Smooth muscle cell (in vitro differentiated cells): ENCODE measurements at regions not wholly inside any gene's neighbourhood (a gene's known extent, or its start where the extent isn't known, plus 50 kb on each side); places are given as distances from the start of the nearest gene placed in this dataset.

Experiments used
- DNase-seq: peaks from one replicate; lab custom pipeline; 2025; ENCODE audit not compliant: unreplicated experiment; lab: John Stamatoyannopoulos, UW
- H2AFZ ChIP-seq: fragments of 200-600 bp; sonication (generic); 2 replicates; pipeline ENCODE4 v1.6.0; 2016; ENCODE audit warnings: antibody characterized with exemption, low read depth, mild to moderate bottlenecking
- H3F3A ChIP-seq: fragments of 200-600 bp; sonication (generic); 2 replicates; pipeline ENCODE4 v1.6.0; 2017; ENCODE audit warnings: antibody characterized with exemption, low read depth
- H3K27ac ChIP-seq: fragments of 200-600 bp; sonication (generic); 2 replicates; pipeline ENCODE4 v1.5.1; 2016; ENCODE audit warnings: low read depth, mild to moderate bottlenecking
- H3K27me3 ChIP-seq: fragments of 200-600 bp; sonication (generic); 2 replicates; pipeline ENCODE4 v1.6.1; 2016; ENCODE audit warnings: low read depth, mild to moderate bottlenecking
- H3K36me3 ChIP-seq: fragments of 200-600 bp; sonication (generic); 2 replicates; pipeline ENCODE4 v1.5.1; 2016; ENCODE audit warnings: low read depth
- H3K4me1 ChIP-seq: fragments of 200-600 bp; sonication (generic); 2 replicates; pipeline ENCODE4 v1.5.1; 2016; ENCODE audit warnings: low read depth
- H3K4me2 ChIP-seq: fragments of 200-600 bp; sonication (generic); 2 replicates; pipeline ENCODE4 v1.6.0; 2016; ENCODE audit warnings: mild to moderate bottlenecking
- H3K4me3 ChIP-seq: fragments of 200-600 bp; sonication (generic); 2 replicates; pipeline ENCODE4 v1.5.1; 2016; ENCODE audit warnings: mild to moderate bottlenecking
- H3K79me2 ChIP-seq: fragments of 200-600 bp; sonication (generic); 2 replicates; pipeline ENCODE4 v1.6.0; 2016; ENCODE audit warnings: low read depth, mild to moderate bottlenecking
- H3K9ac ChIP-seq: fragments of 200-600 bp; sonication (generic); 2 replicates; pipeline ENCODE4 v1.6.0; 2016; ENCODE audit warnings: low read depth
- H3K9me3 ChIP-seq: fragments of 200-600 bp; sonication (generic); replicated peaks from 2 replicates; pipeline ENCODE4 v1.5.1; 2016; ENCODE audit warnings: low read depth
- H4K20me1 ChIP-seq: fragments of 200-600 bp; sonication (generic); 2 replicates; pipeline ENCODE4 v1.6.0; 2016; ENCODE audit warnings: low read depth
- WGBS: methylation state at CpG from one replicate; pipeline ENCODE4 v1.1.7; 2016; ENCODE audit warnings: low lambda C conversion rate; 5-methylcytosine and 5-hydroxymethylcytosine counted together
- TF ChIP-seq, protein P1 (sequence below): fragments of 200-600 bp; sonication (generic); IDR thresholded peaks from 2 replicates; pipeline ENCODE4 v1.5.1; 2017; ENCODE audit warnings: borderline replicate concordance, mild to moderate bottlenecking, antibody characterized with exemption; ENCODE audit not compliant: insufficient read depth, poor library complexity, severe bottlenecking

DNA sequence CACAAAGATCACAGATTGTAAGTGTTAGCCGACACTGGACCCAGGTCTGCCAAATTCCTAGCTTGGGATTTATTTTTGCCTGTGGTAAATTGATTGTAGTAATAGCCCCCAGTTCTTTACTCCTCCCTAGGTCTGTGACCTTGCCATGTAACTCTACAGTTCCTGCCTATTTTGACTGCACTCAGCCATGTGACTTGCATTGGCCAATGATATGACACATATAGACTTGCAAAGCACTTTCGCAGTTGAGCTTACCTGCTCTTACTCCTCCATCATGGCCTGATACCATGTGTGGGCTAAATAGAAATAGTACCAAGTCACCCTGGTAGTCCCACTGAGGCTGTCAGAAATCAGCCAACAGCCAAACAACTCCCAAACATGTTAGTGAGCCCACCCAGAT, 240.3 kb downstream of the DUSP6 start:
- Histone ChIP-seq H2AFZ (no peak overlapping the region), H3K79me2 (no peaks in the 10 kb centered on the region), H3K9me3 (no peaks in the 10 kb centered on the region), H3K4me3 (no peak overlapping the region), H3K27me3 (no peaks in the 10 kb centered on the region), H3F3A (no peaks in the 10 kb centered on the region), H3K36me3 (no peaks in the 10 kb centered on the region), H3K27ac (no peak overlapping the region), H3K4me2 (no peak overlapping the region), H4K20me1 (no peaks in the 10 kb centered on the region), H3K4me1 (no peaks in the 10 kb centered on the region), H3K9ac (no peak overlapping the region)
- no peak for DNase-seq
- 98% methylated on average over 2 of the region's 2 CpGs for WGBS
- TF ChIP-seq, protein P1, sequence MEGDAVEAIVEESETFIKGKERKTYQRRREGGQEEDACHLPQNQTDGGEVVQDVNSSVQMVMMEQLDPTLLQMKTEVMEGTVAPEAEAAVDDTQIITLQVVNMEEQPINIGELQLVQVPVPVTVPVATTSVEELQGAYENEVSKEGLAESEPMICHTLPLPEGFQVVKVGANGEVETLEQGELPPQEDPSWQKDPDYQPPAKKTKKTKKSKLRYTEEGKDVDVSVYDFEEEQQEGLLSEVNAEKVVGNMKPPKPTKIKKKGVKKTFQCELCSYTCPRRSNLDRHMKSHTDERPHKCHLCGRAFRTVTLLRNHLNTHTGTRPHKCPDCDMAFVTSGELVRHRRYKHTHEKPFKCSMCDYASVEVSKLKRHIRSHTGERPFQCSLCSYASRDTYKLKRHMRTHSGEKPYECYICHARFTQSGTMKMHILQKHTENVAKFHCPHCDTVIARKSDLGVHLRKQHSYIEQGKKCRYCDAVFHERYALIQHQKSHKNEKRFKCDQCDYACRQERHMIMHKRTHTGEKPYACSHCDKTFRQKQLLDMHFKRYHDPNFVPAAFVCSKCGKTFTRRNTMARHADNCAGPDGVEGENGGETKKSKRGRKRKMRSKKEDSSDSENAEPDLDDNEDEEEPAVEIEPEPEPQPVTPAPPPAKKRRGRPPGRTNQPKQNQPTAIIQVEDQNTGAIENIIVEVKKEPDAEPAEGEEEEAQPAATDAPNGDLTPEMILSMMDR, result no peak

DNA sequence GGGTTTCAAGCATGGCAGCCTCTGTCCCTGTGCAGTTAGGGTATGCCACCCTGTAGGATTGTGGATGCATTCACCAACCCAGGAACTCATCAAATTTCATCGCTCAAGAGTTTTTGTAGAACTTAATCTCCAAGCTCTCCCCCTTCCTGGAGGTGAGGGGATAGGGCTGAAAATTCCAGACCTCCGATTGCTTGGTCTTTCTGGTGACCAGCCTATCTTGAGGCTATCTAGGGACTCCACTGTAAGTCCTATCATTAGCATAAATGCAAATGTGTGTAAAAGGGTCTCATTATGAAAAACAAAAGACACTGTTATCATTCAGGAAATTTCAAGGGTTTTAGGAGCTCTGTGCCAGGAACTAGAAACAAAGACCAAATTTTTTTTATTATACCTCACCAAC, 244.0 kb downstream of the DUSP6 start:
- H3K4me2 ChIP-seq, result no peak overlapping the region
- H4K20me1 ChIP-seq, result no peaks in the 10 kb centered on the region
- no peak for DNase-seq
- TF ChIP-seq, protein P1, result no peak
- no peaks in the 10 kb centered on the region for H3K79me2 ChIP-seq
- 94% methylated on average over 2 of the region's 2 CpGs for WGBS
- H3K4me1 ChIP-seq, result no peaks in the 10 kb centered on the region
- no peaks in the 10 kb centered on the region for H3F3A ChIP-seq
- no peaks in the 10 kb centered on the region for H3K9me3 ChIP-seq
- H3K27ac ChIP-seq, result no peak overlapping the region
- no peaks in the 10 kb centered on the region for H3K36me3 ChIP-seq
- H3K27me3 ChIP-seq, result no peaks in the 10 kb centered on the region
- no peak overlapping the region for H3K4me3 ChIP-seq
- no peak overlapping the region for H3K9ac ChIP-seq
- H2AFZ ChIP-seq, result no peak overlapping the region

DNA sequence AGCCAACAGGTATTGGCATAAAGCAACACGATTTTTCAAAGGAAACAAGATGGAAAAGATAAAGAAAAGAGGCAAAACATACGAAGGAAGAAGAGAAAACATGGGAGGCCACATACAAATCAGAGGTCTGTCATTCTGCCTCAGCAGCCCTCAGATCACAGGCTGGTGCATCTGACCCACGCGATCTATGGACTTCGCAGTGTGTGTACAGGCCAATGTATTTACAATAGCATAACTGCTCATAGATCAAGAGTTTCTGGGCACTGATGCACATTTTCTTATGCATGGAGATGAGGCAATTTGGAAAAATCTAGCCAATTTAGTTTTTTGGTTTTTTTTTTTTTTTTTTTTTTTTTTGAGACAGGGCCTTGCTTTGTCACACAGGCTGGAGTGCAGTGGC, 245.4 kb downstream of the DUSP6 start:
- H3K27ac ChIP-seq, result no peak overlapping the region
- no peaks in the 10 kb centered on the region for H4K20me1 ChIP-seq
- no peaks in the 10 kb centered on the region for H3K9me3 ChIP-seq
- H3K9ac ChIP-seq, result no peak overlapping the region
- H3K79me2 ChIP-seq, result no peaks in the 10 kb centered on the region
- no peaks in the 10 kb centered on the region for H3F3A ChIP-seq
- H3K27me3 ChIP-seq, result no peaks in the 10 kb centered on the region
- H3K4me1 ChIP-seq, result no peaks in the 10 kb centered on the region
- DNase-seq, result no peak
- H3K4me3 ChIP-seq, result no peak overlapping the region
- whole genome bisulfite sequencing, result 90% methylated on average over 5 of the region's 5 CpGs
- H2AFZ ChIP-seq, result no peak overlapping the region
- H3K36me3 ChIP-seq, result no peaks in the 10 kb centered on the region
- TF ChIP-seq, protein P1, result no peak
- no peak overlapping the region for H3K4me2 ChIP-seq

DNA sequence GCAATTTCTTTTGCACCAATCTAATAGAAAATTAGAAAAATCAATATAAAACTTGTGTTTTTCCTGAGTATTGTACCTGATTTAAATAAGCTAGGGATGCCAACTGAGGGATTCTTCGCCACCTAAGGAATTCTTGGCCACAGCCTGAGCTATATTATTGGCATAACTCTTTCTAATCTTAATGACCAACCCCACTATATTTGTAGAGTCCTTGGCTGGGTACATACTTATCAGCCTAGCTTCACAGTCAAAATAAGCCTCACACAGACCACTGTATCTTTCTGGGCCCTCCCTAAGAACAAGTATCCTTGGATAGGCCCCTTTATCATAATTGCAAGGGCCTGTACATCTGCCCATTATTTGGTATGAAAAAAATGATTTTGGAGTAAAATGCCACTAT, 247.1 kb downstream of the DUSP6 start:
- DNase-seq, result no peak
- no peak overlapping the region for H3K27ac ChIP-seq
- no peaks in the 10 kb centered on the region for H4K20me1 ChIP-seq
- no peaks in the 10 kb centered on the region for H3K36me3 ChIP-seq
- no peak overlapping the region for H3K4me3 ChIP-seq
- no peak overlapping the region for H3K4me2 ChIP-seq
- H3K27me3 ChIP-seq, result no peaks in the 10 kb centered on the region
- H3K9me3 ChIP-seq, result no peaks in the 10 kb centered on the region
- H3K4me1 ChIP-seq, result no peaks in the 10 kb centered on the region
- WGBS, result 97% methylated on average over 1 of the region's 1 CpG
- H3F3A ChIP-seq, result no peaks in the 10 kb centered on the region
- TF ChIP-seq, protein P1, result no peak
- H3K9ac ChIP-seq, result no peak overlapping the region
- no peaks in the 10 kb centered on the region for H3K79me2 ChIP-seq
- H2AFZ ChIP-seq, result no peak overlapping the region
